Activated CD8-positive, alpha-beta T cell treated with anti-CD3 and anti-CD28 coated beads for 36 hours (primary cell): ENCODE measurements at regions not wholly inside any gene's neighbourhood (a gene's known extent, or its start where the extent isn't known, plus 50 kb on each side); places are given as distances from the start of the nearest gene placed in this dataset.

Source experiments
- ATAC-seq: fragments of 200-7000 bp; cut with Tn5 transposase; one replicate; pipeline ENCODE4 v1.10.0; 2021; ENCODE audit warnings: mild to moderate bottlenecking, moderate library complexity
- CTCF ChIA-PET: fragments of 350-600 bp; sonication (Branson Sonifier 250); formaldehyde crosslinking; loops from one replicate; lab custom pipeline; 2021; ENCODE audit warnings: antibody characterized with exemption; lab: Charles Lee
- POLR2A ChIA-PET: fragments of 350-600 bp; sonication (Branson Sonifier 250); formaldehyde crosslinking; loops from one replicate; lab custom pipeline; 2021; ENCODE audit warnings: antibody characterized with exemption; lab: Charles Lee
- DNase-seq: peaks from one replicate; pipeline ENCODE4 v3.0.0-alpha.2; 2020
- H3K27ac Mint-ChIP-seq: one replicate; pipeline ENCODE4 v1.8.0; 2021; ENCODE audit warnings: mild to moderate bottlenecking, mixed read lengths
- H3K27me3 Mint-ChIP-seq: one replicate; pipeline ENCODE4 v1.8.0; 2021; ENCODE audit warnings: mixed read lengths
- H3K36me3 Mint-ChIP-seq: one replicate; pipeline ENCODE4 v1.8.0; 2021; ENCODE audit warnings: low read depth, mixed read lengths
- H3K4me1 Mint-ChIP-seq: one replicate; pipeline ENCODE4 v1.8.0; 2021; ENCODE audit warnings: low read depth, mixed read lengths
- H3K4me3 Mint-ChIP-seq: one replicate; pipeline ENCODE4 v1.8.0; 2021; ENCODE audit warnings: mild to moderate bottlenecking, moderate library complexity, mixed read lengths
- H3K9me3 Mint-ChIP-seq: one replicate; pipeline ENCODE4 v1.8.0; 2021; ENCODE audit warnings: mixed read lengths
- intact Hi-C: fragments of 100-400 bp; cut with micrococcal nuclease; formaldehyde crosslinking; loops from one replicate; pipeline ENCODE4 v1.10.0; 2022
- TF ChIP-seq, protein P1 (sequence below): fragments of 200-600 bp; IDR thresholded peaks from one replicate; pipeline ENCODE4 v1.8.0; 2022; ENCODE audit warnings: antibody characterized with exemption, mild to moderate bottlenecking

DNA sequence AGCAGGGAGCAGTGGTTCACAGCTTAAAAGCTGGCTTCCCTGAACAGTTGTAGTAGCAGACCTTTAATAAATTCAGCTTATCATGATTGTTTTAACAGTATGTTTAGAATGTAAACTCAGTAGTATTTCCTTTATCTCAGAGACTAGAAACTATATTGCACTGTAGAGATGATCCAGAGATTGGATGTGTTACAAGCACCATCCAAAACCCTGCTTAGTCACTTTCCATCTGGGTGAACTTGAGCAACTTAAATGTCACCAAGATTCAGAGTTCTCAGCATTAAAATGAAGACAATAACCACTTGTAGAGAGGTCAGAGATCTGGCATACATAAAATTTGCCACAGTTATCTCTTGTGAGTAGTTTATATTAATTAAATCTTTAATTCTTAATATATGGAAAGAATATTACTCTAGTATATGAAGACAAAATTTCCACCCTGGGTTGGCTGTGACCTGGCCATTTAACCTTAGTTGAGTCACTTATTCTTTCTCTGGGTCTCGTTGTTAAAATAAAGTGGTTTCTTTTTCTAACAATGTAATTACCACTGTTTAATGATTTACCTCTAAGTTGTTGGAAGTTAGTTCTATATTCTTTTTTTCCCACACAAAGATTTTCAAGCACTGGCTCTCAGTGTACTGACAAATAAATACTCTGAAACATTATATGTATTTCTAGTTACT is 239.2 kb upstream of the FKBP1C start:
- ATAC-seq (no peak), DNase-seq (no peak)
- H3K9me3 Mint-ChIP-seq = peaks cover 4% of the 10 kb centered on the region
- H3K4me3 Mint-ChIP-seq = no peak overlapping the region
- TF ChIP-seq, protein P1, sequence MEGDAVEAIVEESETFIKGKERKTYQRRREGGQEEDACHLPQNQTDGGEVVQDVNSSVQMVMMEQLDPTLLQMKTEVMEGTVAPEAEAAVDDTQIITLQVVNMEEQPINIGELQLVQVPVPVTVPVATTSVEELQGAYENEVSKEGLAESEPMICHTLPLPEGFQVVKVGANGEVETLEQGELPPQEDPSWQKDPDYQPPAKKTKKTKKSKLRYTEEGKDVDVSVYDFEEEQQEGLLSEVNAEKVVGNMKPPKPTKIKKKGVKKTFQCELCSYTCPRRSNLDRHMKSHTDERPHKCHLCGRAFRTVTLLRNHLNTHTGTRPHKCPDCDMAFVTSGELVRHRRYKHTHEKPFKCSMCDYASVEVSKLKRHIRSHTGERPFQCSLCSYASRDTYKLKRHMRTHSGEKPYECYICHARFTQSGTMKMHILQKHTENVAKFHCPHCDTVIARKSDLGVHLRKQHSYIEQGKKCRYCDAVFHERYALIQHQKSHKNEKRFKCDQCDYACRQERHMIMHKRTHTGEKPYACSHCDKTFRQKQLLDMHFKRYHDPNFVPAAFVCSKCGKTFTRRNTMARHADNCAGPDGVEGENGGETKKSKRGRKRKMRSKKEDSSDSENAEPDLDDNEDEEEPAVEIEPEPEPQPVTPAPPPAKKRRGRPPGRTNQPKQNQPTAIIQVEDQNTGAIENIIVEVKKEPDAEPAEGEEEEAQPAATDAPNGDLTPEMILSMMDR = no peak
- no peaks in the 10 kb centered on the region for H3K36me3 Mint-ChIP-seq
- ChIA-PET POLR2A (no interaction called here), CTCF (no interaction called here)
- no peaks in the 10 kb centered on the region for H3K4me1 Mint-ChIP-seq
- no peak overlapping the region for H3K27ac Mint-ChIP-seq
- intact Hi-C loops = no loop called here
- no peaks in the 10 kb centered on the region for H3K27me3 Mint-ChIP-seq

DNA sequence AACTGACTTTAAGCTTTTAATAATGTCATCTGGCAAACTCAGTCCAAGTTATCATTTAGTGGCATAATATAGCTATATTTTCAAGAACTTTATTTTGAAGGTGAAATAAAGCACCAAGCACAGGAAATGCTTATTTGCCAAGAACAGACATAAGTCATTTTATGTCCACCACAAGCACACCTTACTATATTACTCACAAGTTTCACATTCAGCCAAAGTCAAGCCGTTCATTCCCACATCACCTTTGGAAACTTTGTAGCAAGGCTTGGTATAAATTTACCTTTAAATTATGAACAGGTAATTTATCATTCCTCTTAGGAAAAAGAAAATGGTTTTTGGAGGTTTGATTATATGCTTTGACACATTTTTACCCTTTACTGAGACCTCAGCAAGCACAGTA is 236.8 kb upstream of the FKBP1C start:
- ChIA-PET CTCF (no interaction called here), POLR2A (no interaction called here)
- Mint-ChIP-seq H3K4me3 (no peak overlapping the region), H3K4me1 (no peaks in the 10 kb centered on the region), H3K36me3 (no peaks in the 10 kb centered on the region), H3K27me3 (no peaks in the 10 kb centered on the region), H3K9me3 (peaks cover 7% of the 10 kb centered on the region), H3K27ac (no peak overlapping the region)
- intact Hi-C loops = no loop called here
- DNase-seq = no peak
- TF ChIP-seq, protein P1 = no peak
- no peak for ATAC-seq

DNA sequence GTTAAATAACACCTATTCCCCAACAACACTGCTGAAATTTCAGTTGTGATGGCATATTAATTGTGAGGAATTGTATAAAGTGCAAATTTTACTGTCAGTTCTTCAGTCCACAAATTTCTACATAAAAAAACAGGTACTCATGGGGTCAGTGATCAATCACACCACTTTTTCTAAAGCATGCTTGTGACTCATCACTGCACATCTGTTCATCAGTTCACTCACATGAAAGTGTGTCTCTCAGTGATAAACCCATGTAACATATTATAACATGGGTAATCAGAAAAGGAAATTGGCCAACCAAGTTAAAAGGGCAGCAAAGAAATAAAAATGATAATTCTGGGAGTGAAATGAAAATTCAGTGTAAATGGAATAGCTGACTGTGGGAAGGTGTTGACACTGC is 234.7 kb upstream of the FKBP1C start:
- no peaks in the 10 kb centered on the region for H3K4me1 Mint-ChIP-seq
- CTCF ChIA-PET = no interaction called here

DNA sequence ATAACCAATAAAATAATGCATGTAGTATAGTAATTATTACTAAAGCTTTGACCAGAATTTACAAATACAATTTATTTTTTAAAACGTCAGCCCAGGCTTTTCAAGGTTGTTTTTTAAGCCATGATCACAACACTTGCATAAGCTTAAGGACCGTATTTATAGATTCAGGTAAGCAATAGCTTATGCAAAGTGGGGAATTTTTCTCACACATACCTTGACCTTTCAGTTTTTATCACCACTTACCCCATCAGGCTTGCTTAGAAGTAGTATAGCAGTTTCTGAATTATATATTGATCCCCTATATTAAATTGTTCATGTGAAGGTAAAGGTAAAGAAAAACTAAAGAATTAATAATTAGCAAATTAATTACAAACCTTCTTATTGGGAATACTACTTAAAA is 232.3 kb upstream of the FKBP1C start:
- intact Hi-C loops = no loop called here
- Mint-ChIP-seq H3K4me3 (no peak overlapping the region), H3K27me3 (no peaks in the 10 kb centered on the region), H3K27ac (no peak overlapping the region), H3K36me3 (no peaks in the 10 kb centered on the region), H3K4me1 (no peaks in the 10 kb centered on the region), H3K9me3 (peaks cover 9% of the 10 kb centered on the region)
- TF ChIP-seq, protein P1 = no peak
- ChIA-PET POLR2A (no interaction called here), CTCF (no interaction called here)
- ATAC-seq (no peak), DNase-seq (no peak)

More for the DNA sequence above, 234.7 kb upstream of the FKBP1C start:
- TF ChIP-seq, protein P1 = no peak
- Mint-ChIP-seq H3K36me3 (no peaks in the 10 kb centered on the region), H3K27ac (no peak overlapping the region), H3K27me3 (no peaks in the 10 kb centered on the region), H3K9me3 (peaks cover 9% of the 10 kb centered on the region), H3K4me3 (no peak overlapping the region)
- no peak for DNase-seq
- no peak for ATAC-seq
- intact Hi-C loops = no loop called here
- POLR2A ChIA-PET = no interaction called here

DNA sequence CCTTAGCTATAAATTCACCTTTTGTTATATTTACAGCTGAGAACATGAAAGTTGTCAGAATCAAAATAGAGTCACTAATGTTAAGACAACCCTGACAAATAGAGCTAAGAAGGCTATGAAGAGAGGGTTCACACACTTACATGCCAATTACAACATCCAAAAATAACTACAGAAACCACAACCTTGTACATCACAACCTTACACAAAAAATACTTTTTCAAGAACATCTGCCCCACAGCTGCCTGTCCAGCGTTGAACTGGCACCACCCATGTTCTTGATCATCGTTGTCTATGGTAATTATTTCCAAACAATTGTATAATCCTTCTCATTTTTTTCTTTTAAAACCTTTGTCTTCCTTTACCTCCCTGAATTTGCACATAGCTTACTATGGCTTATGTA is 231.2 kb upstream of the FKBP1C start:
- ATAC-seq (no peak), DNase-seq (no peak)
- TF ChIP-seq, protein P1 = no peak
- Mint-ChIP-seq H3K36me3 (no peaks in the 10 kb centered on the region), H3K4me3 (no peak overlapping the region), H3K27ac (no peak overlapping the region), H3K27me3 (no peaks in the 10 kb centered on the region), H3K4me1 (no peaks in the 10 kb centered on the region), H3K9me3 (peaks cover 9% of the 10 kb centered on the region)
- POLR2A ChIA-PET = no interaction called here
- CTCF ChIA-PET = no interaction called here
- intact Hi-C loops = no loop called here
